Panc1 (cell line): ENCODE measurements at regions not wholly inside any gene's neighbourhood (a gene's known extent, or its start where the extent isn't known, plus 50 kb on each side); places are given as distances from the start of the nearest gene placed in this dataset.

ENCODE experiments used
- ATAC-seq: fragments of 200-7000 bp; cut with Tn5 transposase; 2 replicates; pipeline ENCODE4 v1.9.1; 2020; ENCODE audit warnings: mild to moderate bottlenecking, moderate library complexity
- BruUV-seq: library from RNA; stranded (reverse); fragments of 400-500 nt; replicated peaks from 2 replicates; lab custom pipeline; 2021; lab: Mats Ljungman, UMichigan
- CTCF ChIA-PET: fragments of 300-600 bp; sonication (Branson Sonifier 250); formaldehyde crosslinking; loops from one replicate; lab custom pipeline; 2022; ENCODE audit warnings: antibody characterized with exemption; lab: Charles Lee
- POLR2A ChIA-PET: fragments of 300-600 bp; sonication (Branson Sonifier 250); formaldehyde crosslinking; loops from one replicate; lab custom pipeline; 2022; ENCODE audit warnings: antibody characterized with exemption; lab: Charles Lee
- DNase-seq: peaks from one replicate; pipeline ENCODE4 v3.0.0-alpha.2; 2010; ENCODE audit warnings: low read depth, low spot score
- H3K27ac ChIP-seq: 2 replicates; pipeline ENCODE4 v1.5.1; 2011; ENCODE audit warnings: mild to moderate bottlenecking, low read length, inconsistent platforms
- H3K27me3 ChIP-seq: fragments of 200-500 bp; sonication (Bioruptor generic); 2 replicates; pipeline ENCODE4 v1.6.0; 2014; ENCODE audit warnings: low read length, inconsistent platforms; ENCODE audit not compliant: control insufficient read depth, insufficient read depth
- H3K36me3 ChIP-seq: fragments of 200-500 bp; sonication (Bioruptor generic); 2 replicates; pipeline ENCODE4 v1.5.1; 2014; ENCODE audit warnings: inconsistent platforms, mild to moderate bottlenecking, low read length, moderate library complexity; ENCODE audit not compliant: control insufficient read depth, insufficient read depth
- H3K4me1 ChIP-seq: 2 replicates; pipeline ENCODE4 v1.5.1; 2011; ENCODE audit warnings: inconsistent platforms, mild to moderate bottlenecking, low read length, moderate library complexity; ENCODE audit not compliant: control insufficient read depth, insufficient read depth
- H3K4me3 ChIP-seq, 2 experiments: 2 replicates each; pipeline ENCODE4 v1.5.1; 2011 to 2012; ENCODE audit warnings: low read depth in 2 of 2, low read length in 2 of 2, mild to moderate bottlenecking in 2 of 2, inconsistent platforms in 1 of 2, moderate library complexity in 1 of 2
- H3K9me3 ChIP-seq: fragments of 200-500 bp; sonication (Bioruptor generic); 2 replicates; pipeline ENCODE4 v1.5.1; 2014; ENCODE audit warnings: low read depth, mild to moderate bottlenecking, inconsistent platforms, low read length, moderate library complexity; ENCODE audit not compliant: control insufficient read depth, insufficient read depth
- CTCF ChIP-seq: fragments of 450-650 bp; IDR thresholded peaks from 2 replicates; pipeline ENCODE4 v1.5.1; 2017; ENCODE audit warnings: mild to moderate bottlenecking
- POLR2AphosphoS5 ChIP-seq: IDR thresholded peaks from 2 replicates; pipeline ENCODE4 v1.6.1; 2012; ENCODE audit warnings: mild to moderate bottlenecking, low read depth, low read length, moderate library complexity
- SIN3A ChIP-seq: IDR thresholded peaks from 2 replicates; pipeline ENCODE4 v1.6.1; 2012; ENCODE audit warnings: low read depth, mild to moderate bottlenecking, low read length, moderate library complexity, borderline replicate concordance; ENCODE audit not compliant: insufficient read depth
- TCF7L2 ChIP-seq: IDR thresholded peaks from 2 replicates; pipeline ENCODE4 v1.6.1; 2011; ENCODE audit warnings: mild to moderate bottlenecking, low read depth, low read length, inconsistent platforms
- in situ Hi-C: cut with HindIII; loops from 2 replicates; pipeline ENCODE4 v1.10.0; 2016; ENCODE audit warnings: low sequenced_read_pairs, low pct_unique_long_range_greater_than_20kb
- intact Hi-C: fragments of 100-400 bp; cut with micrococcal nuclease; formaldehyde crosslinking; loops from one replicate; pipeline ENCODE4 v1.10.0; 2022; ENCODE audit not compliant: unreplicated experiment
- TF ChIP-seq, protein P1 (sequence below), 2 experiments: IDR thresholded peaks; 2 replicates each; pipeline ENCODE4 v1.6.1; 2011 to 2012; ENCODE audit warnings: low read depth in 2 of 2, control low read depth in 1 of 2, low read length in 1 of 2, mild to moderate bottlenecking in 1 of 2, moderate library complexity in 1 of 2; ENCODE audit not compliant: insufficient read depth in 1 of 2

GRCh38 chr18:78566065-78566464 is 413.6 kb upstream of the SALL3 start:
- ChIA-PET POLR2A (no interaction called here), CTCF (no interaction called here)
- in situ Hi-C loops: no loop called here
- intact Hi-C loops: no loop called here
- no peaks in the 10 kb centered on the region for H3K36me3 ChIP-seq
- H3K4me3 ChIP-seq: no peak overlapping the region
- no peak overlapping the region for H3K27ac ChIP-seq
- no peak for DNase-seq
- peaks cover 5% of the 10 kb centered on the region; the same call in 1 of the 2 replicates for H3K9me3 ChIP-seq
- no peak for TF ChIP-seq POLR2AphosphoS5
- TF ChIP-seq CTCF: no peak
- no peak for TF ChIP-seq TCF7L2
- TF ChIP-seq, protein P1, sequence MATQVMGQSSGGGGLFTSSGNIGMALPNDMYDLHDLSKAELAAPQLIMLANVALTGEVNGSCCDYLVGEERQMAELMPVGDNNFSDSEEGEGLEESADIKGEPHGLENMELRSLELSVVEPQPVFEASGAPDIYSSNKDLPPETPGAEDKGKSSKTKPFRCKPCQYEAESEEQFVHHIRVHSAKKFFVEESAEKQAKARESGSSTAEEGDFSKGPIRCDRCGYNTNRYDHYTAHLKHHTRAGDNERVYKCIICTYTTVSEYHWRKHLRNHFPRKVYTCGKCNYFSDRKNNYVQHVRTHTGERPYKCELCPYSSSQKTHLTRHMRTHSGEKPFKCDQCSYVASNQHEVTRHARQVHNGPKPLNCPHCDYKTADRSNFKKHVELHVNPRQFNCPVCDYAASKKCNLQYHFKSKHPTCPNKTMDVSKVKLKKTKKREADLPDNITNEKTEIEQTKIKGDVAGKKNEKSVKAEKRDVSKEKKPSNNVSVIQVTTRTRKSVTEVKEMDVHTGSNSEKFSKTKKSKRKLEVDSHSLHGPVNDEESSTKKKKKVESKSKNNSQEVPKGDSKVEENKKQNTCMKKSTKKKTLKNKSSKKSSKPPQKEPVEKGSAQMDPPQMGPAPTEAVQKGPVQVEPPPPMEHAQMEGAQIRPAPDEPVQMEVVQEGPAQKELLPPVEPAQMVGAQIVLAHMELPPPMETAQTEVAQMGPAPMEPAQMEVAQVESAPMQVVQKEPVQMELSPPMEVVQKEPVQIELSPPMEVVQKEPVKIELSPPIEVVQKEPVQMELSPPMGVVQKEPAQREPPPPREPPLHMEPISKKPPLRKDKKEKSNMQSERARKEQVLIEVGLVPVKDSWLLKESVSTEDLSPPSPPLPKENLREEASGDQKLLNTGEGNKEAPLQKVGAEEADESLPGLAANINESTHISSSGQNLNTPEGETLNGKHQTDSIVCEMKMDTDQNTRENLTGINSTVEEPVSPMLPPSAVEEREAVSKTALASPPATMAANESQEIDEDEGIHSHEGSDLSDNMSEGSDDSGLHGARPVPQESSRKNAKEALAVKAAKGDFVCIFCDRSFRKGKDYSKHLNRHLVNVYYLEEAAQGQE (IDR thresholded peaks at IDR 0.05; ENCODE audit: insufficient read depth in 1 of 2, low read depth in 2 of 2, low read length in 1 of 2): no peak
- no peak for TF ChIP-seq SIN3A
- ATAC-seq: no peak
- BruUV-seq: no TSS peak
- no peaks in the 10 kb centered on the region for H3K27me3 ChIP-seq
- H3K4me1 ChIP-seq: no peaks in the 10 kb centered on the region

DNA sequence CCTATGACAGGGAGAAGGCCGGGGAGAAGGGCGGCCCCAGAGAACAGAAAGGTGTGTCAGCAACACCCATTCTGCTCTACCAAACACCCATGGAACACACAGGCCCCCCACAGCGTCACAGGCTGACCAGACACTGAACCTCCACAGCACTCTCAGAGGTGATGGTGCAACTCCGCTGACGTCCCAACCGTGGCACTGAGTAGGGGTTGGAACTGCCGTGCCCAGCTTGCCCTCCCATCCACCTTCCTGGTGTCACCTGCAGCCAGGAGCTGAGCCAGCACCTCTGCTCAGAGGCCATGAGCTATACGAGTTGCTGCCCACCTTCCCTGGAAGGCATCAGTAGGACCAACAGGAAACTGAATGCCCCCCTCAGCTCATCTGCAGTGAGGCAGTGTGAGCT is 412.9 kb upstream of the SALL3 start:
- in situ Hi-C loops (no loop called here), intact Hi-C loops (no loop called here)
- Histone ChIP-seq H3K27me3 (no peaks in the 10 kb centered on the region), H3K4me3 (no peak overlapping the region), H3K27ac (no peak overlapping the region), H3K9me3 (peaks cover 5% of the 10 kb centered on the region; the same call in 1 of the 2 replicates), H3K36me3 (no peaks in the 10 kb centered on the region), H3K4me1 (no peaks in the 10 kb centered on the region)
- no peak for TF ChIP-seq TCF7L2
- no peak for TF ChIP-seq SIN3A
- TF ChIP-seq, protein P1 (IDR thresholded peaks at IDR 0.05; ENCODE audit: insufficient read depth in 1 of 2, low read depth in 2 of 2, low read length in 1 of 2): no peak
- TF ChIP-seq CTCF: no peak
- no peak for TF ChIP-seq POLR2AphosphoS5
- DNase-seq (no peak), ATAC-seq (no peak)
- CTCF ChIA-PET: no interaction called here
- POLR2A ChIA-PET: no interaction called here
- BruUV-seq: no TSS peak
